ENCODE measurements at regions not wholly inside any gene's neighbourhood (a gene's known extent, or its start where the extent isn't known, plus 50 kb on each side); places are given as distances from the start of the nearest gene placed in this dataset.

DNA sequence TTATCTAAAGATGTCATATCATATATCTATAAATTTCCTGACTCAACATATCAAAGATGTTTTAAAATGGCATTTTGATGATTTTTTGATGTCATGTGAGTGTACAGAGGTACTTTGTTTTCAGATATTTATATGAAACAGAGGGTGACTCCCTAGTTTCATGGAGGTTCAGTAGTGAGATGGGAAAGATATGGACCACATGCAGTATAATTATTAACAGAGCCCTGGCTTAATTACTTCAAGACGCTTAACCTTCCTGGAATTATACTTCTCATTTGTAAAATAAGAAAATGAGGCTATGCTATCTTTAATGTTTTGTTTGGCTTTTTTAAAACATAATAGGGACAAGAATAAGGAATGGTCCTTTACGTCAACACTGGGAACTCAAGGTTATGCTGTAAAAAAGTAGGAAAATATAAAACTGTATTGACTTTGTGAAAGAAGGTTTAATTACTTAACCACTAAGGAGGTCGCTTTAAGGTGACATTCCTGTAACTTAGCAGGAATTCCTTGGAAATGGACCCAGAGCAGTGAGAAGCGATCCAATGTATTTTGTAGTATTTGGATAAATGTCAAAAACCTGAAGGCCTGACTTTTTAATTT, 821.0 kb upstream of the IGFBP3 start:
- no peak for DNase-seq (ENCODE audit: low spot score)
- no peak for FAIRE-seq

GRCh38 chr7:46741181-46741580, 820.1 kb upstream of the IGFBP3 start:
- no peak for DNase-seq (ENCODE audit: low spot score)
- no peak for FAIRE-seq

- no peak for FAIRE-seq
- no peak for DNase-seq (ENCODE audit: low spot score)
Measured at GRCh38 chr7:46739518-46740234, 818.6 kb upstream of the IGFBP3 start.

DNA sequence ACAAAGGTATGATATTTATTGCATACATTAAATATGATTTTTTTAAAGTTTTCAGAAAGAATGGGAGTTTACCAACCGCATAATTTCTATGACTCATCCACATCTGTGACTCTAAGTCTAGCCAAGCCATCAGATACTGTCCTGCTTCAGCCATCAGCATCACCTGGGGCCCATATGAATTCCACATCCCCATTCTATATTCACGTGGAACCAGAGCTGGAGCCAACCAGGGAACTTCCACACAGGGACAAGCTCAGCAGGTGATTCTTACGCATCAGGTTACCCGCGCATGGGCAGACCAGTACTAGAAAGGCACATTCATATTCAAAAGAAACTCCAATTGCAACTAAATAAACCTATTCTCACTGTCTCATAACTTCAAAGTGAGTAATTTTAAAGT, 817.7 kb upstream of the IGFBP3 start:
- no peak for FAIRE-seq
- DNase-seq (ENCODE audit: low spot score) = no peak

GRCh38 chr7:46738165-46738564, 817.1 kb upstream of the IGFBP3 start:
- DNase-seq (ENCODE audit: low spot score) = no peak
- no peak for FAIRE-seq

DNA sequence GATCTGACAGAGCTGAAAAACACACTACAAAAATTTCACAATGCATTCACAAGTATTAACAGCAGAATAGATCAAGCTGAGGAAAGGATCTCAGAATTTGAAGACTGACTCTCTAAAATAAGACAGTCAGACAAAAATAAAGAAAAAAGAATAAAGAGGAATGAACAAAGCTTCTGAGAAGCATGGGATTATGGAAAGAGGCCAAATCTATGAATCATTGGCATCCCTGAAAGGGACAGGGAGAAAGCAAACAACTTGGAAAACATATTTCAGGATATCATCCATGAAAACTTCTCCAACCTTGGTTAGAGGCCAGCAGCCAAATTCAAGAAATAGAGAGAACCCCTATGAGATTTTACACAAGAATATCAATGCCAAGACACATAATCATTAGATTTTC, 804.8 kb upstream of the IGFBP3 start:
- no peak for FAIRE-seq
- DNase-seq (ENCODE audit: low spot score) = no peak

DNA sequence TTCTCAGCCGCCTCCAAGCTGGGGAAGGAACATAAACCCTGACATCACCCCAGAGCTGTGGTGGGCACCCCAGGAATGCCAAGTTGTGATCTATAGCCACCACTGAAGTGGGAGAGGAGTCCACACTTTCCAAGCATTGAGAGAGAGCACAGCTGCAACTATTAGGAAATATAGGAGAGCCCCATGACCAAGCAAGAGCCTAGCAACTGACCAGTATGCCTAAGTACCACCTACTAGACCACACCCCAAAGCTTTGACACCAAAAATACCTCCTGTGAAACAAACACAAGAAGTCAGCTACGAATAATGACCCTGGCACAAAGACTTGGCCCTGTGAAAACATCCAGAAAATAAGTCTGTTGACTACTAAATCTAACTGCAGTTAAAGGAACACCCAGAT, 804.1 kb upstream of the IGFBP3 start:
- DNase-seq (ENCODE audit: low spot score) (no peak), FAIRE-seq (peak; percentile 30)

DNA sequence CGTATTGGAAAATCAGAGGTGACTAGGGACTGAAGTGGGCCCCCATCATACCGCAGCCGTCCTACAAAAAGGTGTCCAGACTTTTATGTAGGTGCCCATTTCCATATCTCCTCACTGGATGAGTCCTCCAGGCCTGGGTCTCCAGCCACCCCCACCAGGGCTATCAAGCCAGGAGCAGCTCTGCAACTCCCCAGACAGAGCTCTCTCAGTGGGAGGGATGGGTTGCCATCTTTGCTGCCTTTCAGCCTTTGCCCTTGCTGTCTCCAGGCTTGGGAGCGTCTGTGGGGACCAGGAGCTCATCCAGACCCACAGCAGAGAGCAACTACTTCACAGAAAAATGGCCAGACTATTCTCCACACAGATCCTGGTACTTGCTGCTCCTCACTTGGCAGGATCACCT, 802.7 kb upstream of the IGFBP3 start:
- no peak for FAIRE-seq
- DNase-seq (ENCODE audit: low spot score) = no peak

GRCh38 chr7:46723003-46723402, 801.9 kb upstream of the IGFBP3 start:
- FAIRE-seq (no peak), DNase-seq (ENCODE audit: low spot score) (no peak)

- no peak for FAIRE-seq
- no peak for DNase-seq (ENCODE audit: low spot score)
Measured at GRCh38 chr7:46720761-46721160, 799.7 kb upstream of the IGFBP3 start.

DNA sequence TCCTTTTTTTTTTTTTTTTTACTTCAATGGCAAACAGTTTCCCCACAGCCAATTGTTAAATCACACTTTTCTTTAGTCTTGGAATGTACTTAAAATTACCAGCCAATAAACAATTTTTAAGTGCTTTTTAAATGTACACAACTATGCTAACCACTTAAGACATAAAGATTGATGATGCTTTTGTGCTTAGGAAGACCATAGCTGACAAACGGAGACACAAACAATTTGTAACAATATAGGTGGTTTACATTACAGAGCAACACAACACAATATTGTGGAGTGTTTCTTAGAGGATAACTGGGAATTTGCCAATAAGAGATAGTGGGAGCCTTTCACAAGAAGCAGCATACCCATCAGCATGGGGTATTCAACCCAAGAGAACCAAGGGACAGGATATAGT, 798.5 kb upstream of the IGFBP3 start:
- no peak for FAIRE-seq
- DNase-seq (ENCODE audit: low spot score) = no peak

DNA sequence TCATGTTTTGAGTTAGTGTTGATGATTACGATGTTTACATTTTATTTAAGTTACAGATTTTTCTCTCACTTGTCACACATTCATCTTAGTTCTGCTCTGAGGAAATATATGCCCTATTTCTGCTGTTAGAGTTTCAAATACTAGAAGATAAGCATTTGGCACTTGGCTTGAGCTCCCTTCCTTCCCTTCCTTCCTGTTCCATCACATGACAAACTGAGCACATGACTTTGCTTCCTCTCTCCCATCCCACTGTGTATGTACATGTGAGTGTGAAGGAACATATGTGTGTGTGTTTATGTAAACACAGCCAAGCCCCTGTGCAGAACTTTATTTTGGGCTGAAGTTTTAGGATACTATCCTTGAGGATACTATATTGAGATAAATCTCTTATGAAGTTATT, 795.9 kb upstream of the IGFBP3 start:
- DNase-seq (ENCODE audit: low spot score) = no peak
- no peak for FAIRE-seq

DNA sequence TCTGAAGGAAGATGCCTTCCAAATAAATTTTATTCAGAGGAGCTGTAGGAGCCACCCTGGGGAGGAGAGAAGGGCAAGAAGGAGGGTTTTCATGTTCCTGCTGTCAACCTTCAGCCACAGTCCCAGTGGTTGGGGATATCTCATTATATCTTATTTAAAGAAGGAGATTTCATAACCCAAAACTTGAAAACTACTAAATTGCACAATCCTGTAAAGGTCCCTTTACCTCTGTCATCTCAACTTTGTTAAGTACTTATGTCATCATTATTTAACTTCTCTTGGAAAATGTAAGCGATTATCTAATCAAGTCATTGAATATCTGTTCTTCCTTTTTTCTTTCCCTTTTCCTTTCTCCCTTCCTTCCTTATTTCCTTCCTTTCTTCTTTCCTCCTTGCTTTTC, 794.5 kb upstream of the IGFBP3 start:
- FAIRE-seq = no peak
- no peak for DNase-seq (ENCODE audit: low spot score)

GRCh38 chr7:46714904-46715303, 793.8 kb upstream of the IGFBP3 start:
- no peak for FAIRE-seq
- no peak for DNase-seq (ENCODE audit: low spot score)

DNA sequence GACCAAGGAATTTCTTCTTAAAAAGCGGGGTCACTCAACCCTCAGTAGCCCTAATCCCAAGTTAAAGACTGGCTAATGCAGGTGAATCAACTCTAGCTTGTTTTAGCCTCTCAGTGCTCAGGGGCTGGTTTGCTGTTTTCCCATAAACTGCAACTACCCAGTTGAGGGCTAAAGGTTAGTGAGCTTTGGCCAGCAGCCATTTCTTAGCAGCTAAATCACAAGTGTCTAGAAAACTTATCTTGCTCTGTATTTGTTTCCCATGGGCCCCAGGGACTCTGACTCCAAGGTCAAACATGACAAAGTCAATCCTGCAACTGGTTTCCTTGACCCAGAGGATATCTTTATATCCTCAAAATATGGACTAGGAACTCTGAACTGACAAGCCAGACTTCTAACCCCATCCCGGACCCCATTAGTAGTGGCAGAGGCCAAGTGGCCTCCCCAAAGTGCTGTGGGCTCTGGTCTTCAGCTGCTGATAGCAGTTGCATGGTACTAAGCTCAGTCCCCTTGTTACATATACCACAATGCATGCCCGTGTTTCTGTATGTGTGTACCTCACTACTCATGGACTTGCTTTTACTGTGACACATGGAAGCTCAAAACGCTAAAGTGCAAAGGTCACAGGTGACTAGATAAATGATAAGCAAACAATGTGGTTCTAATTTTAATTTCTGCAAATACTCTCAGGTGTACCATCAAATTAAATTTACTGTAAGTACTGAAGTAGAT, 793.0 kb upstream of the IGFBP3 start:
- FAIRE-seq = no peak
- DNase-seq (ENCODE audit: low spot score) = no peak

- DNase-seq (ENCODE audit: low spot score) (no peak), FAIRE-seq (no peak)
Measured at GRCh38 chr7:46710927-46711326, 789.9 kb upstream of the IGFBP3 start.

DNA sequence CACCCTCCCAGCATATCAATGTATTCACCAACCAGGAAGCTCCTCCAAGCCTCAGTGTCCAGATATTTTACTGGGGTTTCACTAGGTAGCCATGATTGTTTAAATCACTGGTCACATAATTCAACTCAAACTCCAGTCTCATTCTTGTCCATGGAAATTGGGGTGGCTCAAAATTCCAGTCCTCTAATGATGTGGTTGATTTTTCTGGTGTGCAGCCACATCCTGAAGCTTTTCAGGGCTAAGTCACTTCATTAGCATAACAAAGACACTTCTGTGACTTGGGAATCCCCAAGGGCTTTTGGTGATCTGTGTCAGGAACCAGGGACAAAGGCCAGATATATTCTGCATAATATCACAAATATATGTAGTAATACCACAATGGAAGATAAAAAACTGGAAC, 786.9 kb upstream of the IGFBP3 start:
- FAIRE-seq (no peak), DNase-seq (ENCODE audit: low spot score) (no peak)

DNA sequence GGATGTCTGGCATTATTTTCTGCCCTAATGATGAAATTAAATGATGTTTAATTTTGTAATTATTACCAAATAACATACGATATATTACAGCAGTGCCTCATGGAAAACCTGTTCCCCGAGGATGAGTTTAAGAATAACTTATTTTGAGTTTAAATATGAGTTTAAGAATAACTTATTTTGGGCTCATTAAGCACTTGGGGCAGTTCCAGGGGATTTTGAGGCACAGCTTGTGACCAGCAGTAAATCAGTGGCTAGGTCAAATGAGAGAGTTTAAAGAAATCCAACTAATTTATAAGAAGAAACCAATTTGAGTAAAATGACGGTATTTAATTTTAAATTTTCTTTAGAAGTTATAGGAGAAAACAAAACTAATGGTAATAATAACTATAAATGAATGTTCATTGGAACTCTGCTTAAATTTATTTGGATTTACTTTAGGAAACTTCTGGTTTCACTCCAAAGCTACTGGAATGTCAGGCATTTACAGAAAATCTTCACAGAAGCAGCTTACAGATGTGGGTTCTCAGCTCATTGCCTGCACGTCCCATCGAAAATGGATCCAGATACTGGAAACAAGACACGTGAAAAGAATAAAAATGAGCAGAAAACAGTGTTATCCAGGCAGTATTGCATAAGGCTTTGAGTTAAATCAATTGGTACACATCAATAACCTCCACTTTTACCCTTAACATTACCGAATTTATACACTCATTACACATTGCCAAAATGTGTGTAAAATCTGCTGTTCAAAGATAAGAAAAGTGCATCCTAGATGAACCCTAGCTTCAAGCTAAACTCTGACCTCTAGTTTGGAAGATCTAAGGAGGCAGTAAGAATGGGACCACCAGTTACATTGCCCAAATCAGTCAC, 784.5 kb upstream of the IGFBP3 start:
- FAIRE-seq (no peak), DNase-seq (ENCODE audit: low spot score) (no peak)

GRCh38 chr7:46696741-46697140, 775.7 kb upstream of the IGFBP3 start:
- no peak for DNase-seq (ENCODE audit: low spot score)
- no peak for FAIRE-seq

DNA sequence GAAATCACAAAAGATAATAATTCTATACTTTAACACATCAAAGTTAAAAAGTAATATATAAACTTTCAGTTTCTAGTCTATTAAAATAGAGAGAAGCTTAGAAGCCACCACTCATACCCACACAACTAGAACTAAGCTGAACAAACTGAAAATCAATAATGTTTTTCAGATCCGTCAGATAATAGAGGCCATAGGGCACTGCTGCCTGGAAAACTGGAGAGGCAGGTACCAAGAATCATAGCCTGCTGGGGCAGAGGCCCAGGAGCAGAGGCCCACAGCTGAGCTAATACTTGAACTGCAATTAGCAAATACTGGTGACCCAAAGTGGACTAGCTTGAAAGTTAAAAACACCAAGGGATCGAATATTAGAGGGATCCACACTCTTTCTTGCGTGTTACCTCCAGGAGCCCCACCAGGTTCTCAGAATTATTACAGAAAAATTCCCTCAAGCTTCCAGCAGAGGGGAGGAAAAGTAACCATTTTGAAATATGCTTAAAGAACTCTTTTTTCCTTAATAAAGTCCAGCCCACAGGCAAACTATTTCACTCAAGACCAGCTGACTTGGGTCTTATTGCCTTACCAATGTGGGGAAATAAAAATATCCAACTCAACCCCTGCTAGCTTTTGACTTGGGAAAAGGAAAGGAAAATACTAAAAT, 774.1 kb upstream of the IGFBP3 start:
- no peak for DNase-seq (ENCODE audit: low spot score)
- no peak for FAIRE-seq

- FAIRE-seq (no peak), DNase-seq (ENCODE audit: low spot score) (no peak)
Measured at GRCh38 chr7:46694058-46694457, 773.0 kb upstream of the IGFBP3 start.

All from urothelium cell line (cell line).